ENCODE measurements at regions not wholly inside any gene's neighbourhood (a gene's known extent, or its start where the extent isn't known, plus 50 kb on each side); places are given as distances from the start of the nearest gene placed in this dataset.

GRCh38 chr13:40503966-40504591, 162.4 kb downstream of the FOXO1 start:
- DNase-seq, result peak in 1 of 2 donors; percentile 44
- Histone ChIP-seq H3K36me3 (no peaks in the 10 kb centered on the region), H3K4me3 (no peak overlapping the region), H3K27me3 (no peaks in the 10 kb centered on the region), H3K9me3 (no peaks in the 10 kb centered on the region), H3K4me1 (peaks cover 0 to 15% (median 0%) of the 10 kb centered on the region in 4 donors), H3K27ac (peak overlapping the region in 1 of 5 donors; percentile 1)
- TF ChIP-seq POLR2A (IDR thresholded peaks at IDR 0.05) (no peak), EP300 (IDR thresholded peaks at IDR 0.05) (no peak), CTCF (IDR thresholded peaks at IDR 0.05) (no peak), POLR2AphosphoS5 (IDR thresholded peaks at IDR 0.05) (no peak)
- WGBS, 5 donors, result 61 to 92% (median 75%) methylated on average over 2 of the region's 2 CpGs
- intact Hi-C loops (cut with DNase I; ENCODE audit: low total_unique reads), result no loop called here

DNA sequence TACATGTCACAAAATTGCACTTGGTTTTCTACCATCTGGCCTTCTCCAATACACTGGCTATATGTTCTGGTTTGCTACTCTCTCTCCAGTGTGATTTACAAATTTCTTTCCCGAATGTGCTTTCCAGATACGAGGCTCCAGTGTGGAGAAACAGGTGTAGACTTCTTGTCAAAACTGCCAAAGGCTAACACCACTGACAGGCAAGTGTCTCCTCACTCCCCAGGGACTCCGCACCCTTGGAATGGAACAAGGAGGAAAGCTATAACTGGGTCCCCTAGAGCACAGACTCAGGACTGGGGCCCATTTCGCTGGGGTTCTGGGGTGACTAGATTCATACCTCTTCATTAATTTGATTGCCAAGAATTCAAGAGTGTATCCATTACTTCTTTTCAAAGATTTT, 161.8 kb downstream of the FOXO1 start:
- H3K27ac ChIP-seq, result peak overlapping the region in 1 of 5 donors; percentile 1
- no peak for DNase-seq
- intact Hi-C loops (cut with DNase I; ENCODE audit: low total_unique reads), result no loop called here

GRCh38 chr13:40505196-40505595, 161.2 kb downstream of the FOXO1 start:
- 91 to 96% (median 93%) methylated on average over 3 of the region's 3 CpGs for WGBS, 5 donors
- Histone ChIP-seq H3K4me3 (no peak overlapping the region), H3K9me3 (no peaks in the 10 kb centered on the region), H3K4me1 (peaks cover 0 to 15% (median 0%) of the 10 kb centered on the region in 4 donors), H3K36me3 (no peaks in the 10 kb centered on the region), H3K27ac (no peak overlapping the region), H3K27me3 (no peaks in the 10 kb centered on the region)
- no peak for DNase-seq
- intact Hi-C loops (cut with DNase I; ENCODE audit: low total_unique reads), result no loop called here
- TF ChIP-seq CTCF (IDR thresholded peaks at IDR 0.05), result no peak
- no peak for TF ChIP-seq EP300 (IDR thresholded peaks at IDR 0.05)
- no peak for TF ChIP-seq POLR2A (IDR thresholded peaks at IDR 0.05)
- TF ChIP-seq POLR2AphosphoS5 (IDR thresholded peaks at IDR 0.05), result no peak

More for the DNA sequence above, 161.8 kb downstream of the FOXO1 start:
- Histone ChIP-seq H3K4me1 (peaks cover 0 to 15% (median 0%) of the 10 kb centered on the region in 4 donors), H3K4me3 (no peak overlapping the region), H3K36me3 (no peaks in the 10 kb centered on the region), H3K27me3 (no peaks in the 10 kb centered on the region), H3K9me3 (no peaks in the 10 kb centered on the region)
- TF ChIP-seq POLR2AphosphoS5 (IDR thresholded peaks at IDR 0.05), result no peak
- TF ChIP-seq CTCF (IDR thresholded peaks at IDR 0.05), result no peak
- WGBS, 5 donors, result 80 to 96% (median 94%) methylated on average over 4 of the region's 4 CpGs

Small RNA genes in the stretch of these regions (small RNA-seq; reads per million reads assigned to genes)
- gene RF00108 (0 to 0.14 (median 0.05) reads per million in 4 donors), gene RNY3P9 (0 reads per million in 4 donors), gene RPL17P51 (0 reads per million in 4 donors)
